Neural cell (in vitro differentiated cells): ENCODE measurements at regions not wholly inside any gene's neighbourhood (a gene's known extent, or its start where the extent isn't known, plus 50 kb on each side); places are given as distances from the start of the nearest gene placed in this dataset.

ENCODE experiments used
- H2AFZ ChIP-seq: fragments of 200-600, 300-800 bp; sonication (generic), shearing (Covaris generic); 2 replicates; pipeline ENCODE4 v1.6.0; 2014; ENCODE audit warnings: low read depth, mild to moderate bottlenecking, antibody characterized with exemption, low read length, moderate library complexity
- H3F3A ChIP-seq: fragments of 200-600 bp; shearing (Covaris generic); 2 replicates; pipeline ENCODE4 v1.6.1; 2016; ENCODE audit warnings: mild to moderate bottlenecking, moderate library complexity, mixed read lengths, antibody characterized with exemption, low read length; ENCODE audit not compliant: insufficient read depth, poor library complexity, severe bottlenecking
- H3K27ac ChIP-seq: fragments of 200-600, 300-800 bp; sonication (generic), shearing (Covaris generic); 2 replicates; pipeline ENCODE4 v1.5.1; 2014; ENCODE audit warnings: mild to moderate bottlenecking, low read length, moderate library complexity
- H3K27me3 ChIP-seq: fragments of 300-800, 200-600 bp; sonication (generic), shearing (Covaris generic); 2 replicates; pipeline ENCODE4 v1.6.0; 2014; ENCODE audit warnings: mild to moderate bottlenecking, low read depth, low read length, moderate library complexity; ENCODE audit not compliant: insufficient read depth
- H3K36me3 ChIP-seq: fragments of 300-800, 200-600 bp; sonication (generic), shearing (Covaris generic); 2 replicates; pipeline ENCODE4 v1.5.1; 2014; ENCODE audit warnings: mild to moderate bottlenecking, antibody characterized with exemption, low read length, moderate library complexity; ENCODE audit not compliant: insufficient read depth
- H3K4me2 ChIP-seq: fragments of 300-800, 200-600 bp; sonication (generic), shearing (Covaris generic); 2 replicates; pipeline ENCODE4 v1.6.0; 2014; ENCODE audit warnings: mild to moderate bottlenecking, low read length
- H3K4me3 ChIP-seq: fragments of 300-800, 200-600 bp; sonication (generic), shearing (Covaris generic); 2 replicates; pipeline ENCODE4 v1.5.1; 2014; ENCODE audit warnings: mild to moderate bottlenecking, low read length, moderate library complexity
- H3K79me2 ChIP-seq: fragments of 200-600 bp; shearing (Covaris generic); replicated peaks from 2 replicates; pipeline ENCODE4 v1.6.0; 2014; ENCODE audit warnings: mild to moderate bottlenecking, low read length, moderate library complexity; ENCODE audit not compliant: insufficient read depth
- H3K9ac ChIP-seq: fragments of 300-800, 200-600 bp; sonication (generic), shearing (Covaris generic); 2 replicates; pipeline ENCODE4 v1.6.1; 2016; ENCODE audit warnings: mild to moderate bottlenecking, low read length, mixed read lengths
- H3K9me2 ChIP-seq: fragments of 200-600 bp; shearing (Covaris generic); 2 replicates; pipeline ENCODE4 v1.6.1; 2016; ENCODE audit warnings: mild to moderate bottlenecking, low read length, mixed read lengths; ENCODE audit not compliant: insufficient read depth
- H3K9me3 ChIP-seq: fragments of 200-600, 300-800 bp; sonication (generic), shearing (Covaris generic); 2 replicates; pipeline ENCODE4 v1.6.1; 2016; ENCODE audit warnings: mild to moderate bottlenecking, mixed run types, low read length, moderate library complexity, mixed read lengths
- H4K20me1 ChIP-seq: fragments of 200-600 bp; shearing (Covaris generic); 2 replicates; pipeline ENCODE4 v1.6.1; 2016; ENCODE audit warnings: mild to moderate bottlenecking, mixed run types; ENCODE audit not compliant: insufficient read depth
- EP300 ChIP-seq: fragments of 450-650 bp; conservative IDR thresholded peaks from 2 replicates; pipeline ENCODE4 v1.6.1; 2014; ENCODE audit warnings: antibody characterized with exemption, mild to moderate bottlenecking, moderate library complexity; ENCODE audit not compliant: poor library complexity, severe bottlenecking
- EZH2 ChIP-seq: fragments of 200-600, 300-800 bp; shearing (Covaris generic), sonication (generic); IDR thresholded peaks from 2 replicates; pipeline ENCODE4 v1.6.1; 2014; ENCODE audit warnings: antibody characterized with exemption, low read length, borderline replicate concordance, mild to moderate bottlenecking; ENCODE audit not compliant: insufficient read depth, poor library complexity, severe bottlenecking
- MXI1 ChIP-seq: fragments of 450-650 bp; conservative IDR thresholded peaks from 2 replicates; pipeline ENCODE4 v1.6.1; 2014; ENCODE audit warnings: antibody characterized with exemption, mild to moderate bottlenecking; ENCODE audit not compliant: poor library complexity, severe bottlenecking
- POLR2AphosphoS5 ChIP-seq: IDR thresholded peaks from 2 replicates; pipeline ENCODE4 v1.6.1; 2012
- RAD21 ChIP-seq: fragments of 450-650 bp; conservative IDR thresholded peaks from 2 replicates; pipeline ENCODE4 v1.6.1; 2014; ENCODE audit warnings: antibody characterized with exemption, mild to moderate bottlenecking, moderate library complexity
- REST ChIP-seq: IDR thresholded peaks from 2 replicates; pipeline ENCODE4 v1.6.1; 2012; ENCODE audit warnings: borderline replicate concordance
- SMC3 ChIP-seq: fragments of 450-650 bp; conservative IDR thresholded peaks from 2 replicates; pipeline ENCODE4 v1.6.1; 2014; ENCODE audit warnings: antibody characterized with exemption, mild to moderate bottlenecking, moderate library complexity; ENCODE audit not compliant: poor library complexity
- TAF1 ChIP-seq: IDR thresholded peaks from 2 replicates; pipeline ENCODE4 v1.6.1; 2012; ENCODE audit warnings: low read depth
- TF ChIP-seq, protein P1 (sequence below): fragments of 450-650 bp; IDR thresholded peaks from 2 replicates; pipeline ENCODE4 v1.5.1; 2014; ENCODE audit warnings: antibody characterized with exemption, mild to moderate bottlenecking, moderate library complexity; ENCODE audit not compliant: poor library complexity, severe bottlenecking

DNA sequence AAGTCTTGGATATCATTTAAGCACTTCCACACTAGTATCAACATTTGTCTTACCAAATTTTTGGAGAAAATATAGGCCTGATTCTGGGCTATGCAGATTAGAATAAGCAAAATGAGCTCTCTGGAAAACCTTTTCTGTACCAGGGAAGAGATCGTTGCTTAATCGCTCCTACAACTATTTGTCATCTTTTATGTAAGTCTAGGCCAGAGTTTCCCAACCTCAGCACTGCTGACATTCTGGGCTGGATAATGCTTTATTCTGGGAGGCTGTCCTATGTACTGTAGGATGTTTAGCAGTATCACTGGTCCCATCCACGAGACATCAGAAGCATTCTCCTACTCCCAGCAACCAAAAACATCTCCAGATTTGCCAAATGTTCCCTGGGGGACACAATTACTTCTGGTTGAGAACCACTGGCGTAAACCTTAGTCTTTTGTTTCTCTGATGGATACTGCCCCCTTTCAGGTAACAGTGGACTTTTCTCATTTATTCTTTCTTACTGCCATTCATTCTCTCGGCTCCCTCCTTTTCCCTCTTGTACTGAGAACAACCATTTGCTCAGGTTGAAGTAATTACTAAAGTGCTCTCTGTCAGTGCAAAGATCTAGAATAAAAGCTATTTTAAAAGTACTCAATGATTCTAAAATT is 316.9 kb upstream of the E2F7 start:
- Histone ChIP-seq H3K36me3 (no peaks in the 10 kb centered on the region), H3K27ac (no peak overlapping the region), H3K9me2 (no peaks in the 10 kb centered on the region), H3K9ac (no peak overlapping the region), H2AFZ (no peak overlapping the region), H4K20me1 (no peaks in the 10 kb centered on the region), H3F3A (no peaks in the 10 kb centered on the region), H3K27me3 (no peaks in the 10 kb centered on the region), H3K4me3 (no peak overlapping the region), H3K79me2 (peaks cover 31% of the 10 kb centered on the region), H3K9me3 (no peaks in the 10 kb centered on the region), H3K4me2 (no peak overlapping the region)
- no peak for TF ChIP-seq POLR2AphosphoS5
- no peak for TF ChIP-seq EP300

DNA sequence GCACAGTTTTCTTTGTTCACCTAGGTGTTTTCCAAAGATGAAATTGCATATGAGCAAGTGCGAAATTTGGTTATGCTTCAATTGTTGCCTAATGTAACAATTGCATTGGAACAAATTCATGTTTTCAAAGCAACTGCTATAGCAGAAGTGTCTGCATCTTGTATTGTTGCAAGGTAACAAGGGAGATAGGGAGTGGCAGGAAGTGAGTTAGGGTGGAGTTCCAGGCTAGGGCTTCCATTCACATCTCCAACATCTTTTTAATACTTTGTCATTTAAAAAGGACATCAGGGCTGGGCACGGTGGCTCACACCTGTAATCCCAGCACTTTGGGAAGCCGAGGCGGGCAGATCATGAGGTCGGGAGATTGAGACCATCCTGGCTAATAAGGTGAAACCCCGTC is 312.3 kb upstream of the E2F7 start:
- no peaks in the 10 kb centered on the region for H3K36me3 ChIP-seq
- H3K79me2 ChIP-seq, result peaks cover 20% of the 10 kb centered on the region
- H4K20me1 ChIP-seq, result no peaks in the 10 kb centered on the region
- H3K9me3 ChIP-seq, result no peaks in the 10 kb centered on the region
- H2AFZ ChIP-seq, result no peak overlapping the region
- no peak overlapping the region for H3K4me2 ChIP-seq
- no peaks in the 10 kb centered on the region for H3F3A ChIP-seq
- no peak overlapping the region for H3K4me3 ChIP-seq
- TF ChIP-seq TAF1, result no peak
- no peak for TF ChIP-seq SMC3
- TF ChIP-seq POLR2AphosphoS5, result no peak
- TF ChIP-seq RAD21, result no peak
- no peak for TF ChIP-seq REST
- no peak for TF ChIP-seq MXI1
- no peak for TF ChIP-seq EP300
- no peaks in the 10 kb centered on the region for H3K9me2 ChIP-seq
- H3K9ac ChIP-seq, result no peak overlapping the region
- no peak overlapping the region for H3K27ac ChIP-seq
- no peaks in the 10 kb centered on the region for H3K27me3 ChIP-seq

DNA sequence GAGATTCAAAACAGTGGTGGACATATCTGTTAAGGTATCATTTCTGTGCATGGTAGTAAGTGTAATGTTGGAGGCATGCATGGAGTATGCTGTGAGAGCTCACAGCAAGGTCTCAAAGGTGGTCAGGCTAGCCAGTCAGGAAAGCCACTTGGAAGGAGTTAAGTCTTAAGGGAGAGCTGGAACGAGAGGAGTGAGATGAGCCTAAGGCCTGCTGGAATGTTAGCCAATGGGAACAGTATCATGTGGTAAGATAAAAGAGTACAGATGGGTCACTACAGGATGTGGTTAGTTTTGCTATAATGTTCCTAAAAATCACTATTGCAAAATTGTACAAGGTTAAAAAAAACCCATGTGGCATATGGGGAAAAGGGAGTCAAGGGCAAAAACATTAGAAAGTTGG is 311.7 kb upstream of the E2F7 start:
- Histone ChIP-seq H3K79me2 (peaks cover 21% of the 10 kb centered on the region), H3K27ac (no peak overlapping the region), H3K9me2 (no peaks in the 10 kb centered on the region), H4K20me1 (no peaks in the 10 kb centered on the region), H3K36me3 (no peaks in the 10 kb centered on the region), H3K27me3 (no peaks in the 10 kb centered on the region), H3K9me3 (no peaks in the 10 kb centered on the region), H3K4me3 (no peak overlapping the region), H2AFZ (no peak overlapping the region), H3K9ac (no peak overlapping the region), H3K4me2 (no peak overlapping the region), H3F3A (no peaks in the 10 kb centered on the region)
- TF ChIP-seq, protein P1, sequence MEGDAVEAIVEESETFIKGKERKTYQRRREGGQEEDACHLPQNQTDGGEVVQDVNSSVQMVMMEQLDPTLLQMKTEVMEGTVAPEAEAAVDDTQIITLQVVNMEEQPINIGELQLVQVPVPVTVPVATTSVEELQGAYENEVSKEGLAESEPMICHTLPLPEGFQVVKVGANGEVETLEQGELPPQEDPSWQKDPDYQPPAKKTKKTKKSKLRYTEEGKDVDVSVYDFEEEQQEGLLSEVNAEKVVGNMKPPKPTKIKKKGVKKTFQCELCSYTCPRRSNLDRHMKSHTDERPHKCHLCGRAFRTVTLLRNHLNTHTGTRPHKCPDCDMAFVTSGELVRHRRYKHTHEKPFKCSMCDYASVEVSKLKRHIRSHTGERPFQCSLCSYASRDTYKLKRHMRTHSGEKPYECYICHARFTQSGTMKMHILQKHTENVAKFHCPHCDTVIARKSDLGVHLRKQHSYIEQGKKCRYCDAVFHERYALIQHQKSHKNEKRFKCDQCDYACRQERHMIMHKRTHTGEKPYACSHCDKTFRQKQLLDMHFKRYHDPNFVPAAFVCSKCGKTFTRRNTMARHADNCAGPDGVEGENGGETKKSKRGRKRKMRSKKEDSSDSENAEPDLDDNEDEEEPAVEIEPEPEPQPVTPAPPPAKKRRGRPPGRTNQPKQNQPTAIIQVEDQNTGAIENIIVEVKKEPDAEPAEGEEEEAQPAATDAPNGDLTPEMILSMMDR, result no peak
- TF ChIP-seq TAF1 (no peak), EP300 (no peak), SMC3 (no peak), MXI1 (no peak), RAD21 (no peak), REST (no peak), POLR2AphosphoS5 (no peak), EZH2 (no peak)
